ENCODE measurements at regions not wholly inside any gene's neighbourhood (a gene's known extent, or its start where the extent isn't known, plus 50 kb on each side); places are given as distances from the start of the nearest gene placed in this dataset.

- Histone ChIP-seq H3K36me3 (no peaks in the 10 kb centered on the region), H3K4me3 (no peak overlapping the region), H3K4me1 (no peaks in the 10 kb centered on the region), H3K27ac (no peak overlapping the region), H3K9me3 (no peaks in the 10 kb centered on the region), H3K27me3 (replicated peaks in 1 of 7) (peaks cover 0 to 4% (median 0%) of the 10 kb centered on the region in 7 donors)
- intact Hi-C loops (cut with DNase I; ENCODE audit: low total_unique reads): no loop called here
- DNase-seq: no peak
- 76 to 83% (median 80%) methylated on average over 4 of the region's 4 CpGs for WGBS, 5 donors
- TF ChIP-seq CTCF (IDR thresholded peaks at IDR 0.05 in 8 of 11, conservative IDR thresholded peaks at IDR 0.05 in 3 of 11): no peak
- TF ChIP-seq POLR2A (IDR thresholded peaks at IDR 0.05): no peak
- TF ChIP-seq POLR2AphosphoS5 (IDR thresholded peaks at IDR 0.05): no peak
These were observed 162.5 kb upstream of the ISX start for GRCh38 chr22:34903416-34903815.

- Histone ChIP-seq H3K27me3 (replicated peaks in 1 of 7) (peaks cover 0 to 4% (median 0%) of the 10 kb centered on the region in 7 donors), H3K4me1 (no peaks in the 10 kb centered on the region), H3K9me3 (no peaks in the 10 kb centered on the region), H3K27ac (no peak overlapping the region), H3K4me3 (no peak overlapping the region), H3K36me3 (no peaks in the 10 kb centered on the region)
- intact Hi-C loops (cut with DNase I; ENCODE audit: low total_unique reads): no loop called here
- no peak for DNase-seq
- TF ChIP-seq CTCF (IDR thresholded peaks at IDR 0.05 in 8 of 11, conservative IDR thresholded peaks at IDR 0.05 in 3 of 11) (no peak), POLR2A (IDR thresholded peaks at IDR 0.05) (no peak), POLR2AphosphoS5 (IDR thresholded peaks at IDR 0.05) (no peak)
- WGBS, 5 donors: 83 to 100% (median 93%) methylated on average over 1 of the region's 1 CpG
These were observed 161.5 kb upstream of the ISX start for GRCh38 chr22:34904486-34904885.

GRCh38 chr22:34913826-34914225 is 152.1 kb upstream of the ISX start:
- Histone ChIP-seq H3K9me3 (no peaks in the 10 kb centered on the region), H3K4me3 (no peak overlapping the region), H3K4me1 (no peaks in the 10 kb centered on the region), H3K36me3 (no peaks in the 10 kb centered on the region), H3K27ac (no peak overlapping the region), H3K27me3 (replicated peaks in 1 of 7) (peaks cover 0 to 24% (median 0%) of the 10 kb centered on the region in 7 donors)
- TF ChIP-seq POLR2AphosphoS5 (IDR thresholded peaks at IDR 0.05) (no peak), CTCF (IDR thresholded peaks at IDR 0.05 in 8 of 11, conservative IDR thresholded peaks at IDR 0.05 in 3 of 11) (no peak), POLR2A (IDR thresholded peaks at IDR 0.05) (no peak)
- 71 to 90% (median 77%) methylated on average over 3 of the region's 3 CpGs for WGBS, 5 donors
- DNase-seq: no peak
- intact Hi-C loops (cut with DNase I; ENCODE audit: low total_unique reads): no loop called here

GRCh38 chr22:34914846-34915245 is 151.1 kb upstream of the ISX start:
- WGBS, 5 donors: 58 to 71% (median 63%) methylated on average over 3 of the region's 3 CpGs
- Histone ChIP-seq H3K9me3 (no peaks in the 10 kb centered on the region), H3K27ac (no peak overlapping the region), H3K36me3 (no peaks in the 10 kb centered on the region), H3K27me3 (replicated peaks in 1 of 7) (peaks cover 0 to 24% (median 0%) of the 10 kb centered on the region in 7 donors), H3K4me1 (no peaks in the 10 kb centered on the region), H3K4me3 (no peak overlapping the region)
- TF ChIP-seq CTCF (IDR thresholded peaks at IDR 0.05 in 8 of 11, conservative IDR thresholded peaks at IDR 0.05 in 3 of 11) (no peak), POLR2A (IDR thresholded peaks at IDR 0.05) (no peak), POLR2AphosphoS5 (IDR thresholded peaks at IDR 0.05) (no peak)
- intact Hi-C loops (cut with DNase I; ENCODE audit: low total_unique reads): no loop called here
- DNase-seq: no peak

Data from spleen (tissue), 11 donors.